ENCODE measurements at regions not wholly inside any gene's neighbourhood (a gene's known extent, or its start where the extent isn't known, plus 50 kb on each side); places are given as distances from the start of the nearest gene placed in this dataset.

DNA sequence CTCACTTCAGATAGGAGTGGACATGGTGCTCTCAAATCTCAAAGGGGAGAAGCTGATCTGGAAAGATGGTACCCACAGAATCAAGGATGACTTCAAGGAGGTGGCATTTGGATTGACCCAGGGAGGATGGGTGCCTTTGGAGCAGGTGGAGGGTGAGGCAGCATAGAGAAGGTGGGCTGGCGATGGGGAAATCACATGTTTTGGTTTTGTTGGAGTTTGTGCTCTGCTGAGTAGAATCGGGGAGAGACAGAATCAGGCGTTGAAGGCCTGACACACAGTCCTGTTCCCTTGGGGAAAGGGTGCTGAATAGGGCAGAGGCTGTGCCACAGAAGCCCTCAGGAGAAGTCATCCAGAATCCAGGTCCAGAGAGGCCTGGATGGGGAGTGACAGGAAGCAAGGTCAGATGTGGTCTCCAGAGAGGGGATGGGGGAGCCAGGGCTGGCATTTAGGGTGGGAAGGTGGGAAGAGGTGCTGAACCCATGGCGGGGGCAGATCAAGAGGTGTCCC, 291.1 kb downstream of the GLRX3 start:
- H3K4me1 ChIP-seq (ENCODE audit: control insufficient read depth in 1 of 2, extremely low read depth in 1 of 2, insufficient read depth in 2 of 2, low read length in 2 of 2) = no peaks in the 10 kb centered on the region
- WGBS (ENCODE audit: insufficient coverage) = 90% methylated on average over 3 of the region's 4 CpGs
- Mint-ChIP-seq H3K9me3 (peaks cover 0 to 7% (median 0%) of the 10 kb centered on the region in 3 donors), H3K27me3 (peaks cover 2 to 16% of the 10 kb centered on the region in 2 donors), H3K27ac (no peak overlapping the region), H3K36me3 (no peaks in the 10 kb centered on the region), H3K4me1 (no peaks in the 10 kb centered on the region), H3K4me3 (no peak overlapping the region)
- DNase-seq (no peak), ATAC-seq (replicated peaks in 1 of 4) (no peak)
- POLR2A ChIA-PET = no interaction called here
- CTCF ChIA-PET = no interaction called here
- no peak overlapping the region for H3K4me3 ChIP-seq (ENCODE audit: control insufficient read depth in 1 of 2, extremely low read depth in 1 of 2, low read length in 1 of 2)
- no peak overlapping the region for H3K27ac ChIP-seq (ENCODE audit: low read length)
- no peaks in the 10 kb centered on the region for H3K9me3 ChIP-seq
- H3K36me3 ChIP-seq (ENCODE audit: control insufficient read depth in 2 of 2, extremely low read depth in 1 of 2, insufficient read depth in 1 of 2, low read length in 1 of 2) = no peaks in the 10 kb centered on the region
- peaks cover 0 to 3% of the 10 kb centered on the region in 2 experiments for H3K27me3 ChIP-seq (replicated peaks in 1 of 2; ENCODE audit: control insufficient read depth in 2 of 2, extremely low read depth in 1 of 2, insufficient read depth in 2 of 2, low read length in 1 of 2)

GRCh38 chr10:130428936-130429335, 292.7 kb downstream of the GLRX3 start:
- Mint-ChIP-seq H3K9me3 (peaks cover 0 to 7% (median 0%) of the 10 kb centered on the region in 3 donors), H3K4me1 (no peaks in the 10 kb centered on the region), H3K4me3 (no peak overlapping the region), H3K36me3 (no peaks in the 10 kb centered on the region), H3K27me3 (peaks cover 0 to 3% of the 10 kb centered on the region in 2 donors), H3K27ac (no peak overlapping the region)
- CTCF ChIA-PET = no interaction called here
- no peaks in the 10 kb centered on the region for H3K9me3 ChIP-seq
- H3K27me3 ChIP-seq (replicated peaks in 1 of 2; ENCODE audit: control insufficient read depth in 2 of 2, extremely low read depth in 1 of 2, insufficient read depth in 2 of 2, low read length in 1 of 2) = no peaks in the 10 kb centered on the region
- DNase-seq (no peak), ATAC-seq (replicated peaks in 1 of 4) (no peak)
- no peak overlapping the region for H3K4me3 ChIP-seq (ENCODE audit: control insufficient read depth in 1 of 2, extremely low read depth in 1 of 2, low read length in 1 of 2)
- H3K27ac ChIP-seq (ENCODE audit: low read length) = no peak overlapping the region
- H3K4me1 ChIP-seq (ENCODE audit: control insufficient read depth in 1 of 2, extremely low read depth in 1 of 2, insufficient read depth in 2 of 2, low read length in 2 of 2) = no peaks in the 10 kb centered on the region
- WGBS (ENCODE audit: insufficient coverage) = 60% methylated on average over 1 of the region's 6 CpGs
- POLR2A ChIA-PET = no interaction called here
- no peaks in the 10 kb centered on the region for H3K36me3 ChIP-seq (ENCODE audit: control insufficient read depth in 2 of 2, extremely low read depth in 1 of 2, insufficient read depth in 1 of 2, low read length in 1 of 2)

DNA sequence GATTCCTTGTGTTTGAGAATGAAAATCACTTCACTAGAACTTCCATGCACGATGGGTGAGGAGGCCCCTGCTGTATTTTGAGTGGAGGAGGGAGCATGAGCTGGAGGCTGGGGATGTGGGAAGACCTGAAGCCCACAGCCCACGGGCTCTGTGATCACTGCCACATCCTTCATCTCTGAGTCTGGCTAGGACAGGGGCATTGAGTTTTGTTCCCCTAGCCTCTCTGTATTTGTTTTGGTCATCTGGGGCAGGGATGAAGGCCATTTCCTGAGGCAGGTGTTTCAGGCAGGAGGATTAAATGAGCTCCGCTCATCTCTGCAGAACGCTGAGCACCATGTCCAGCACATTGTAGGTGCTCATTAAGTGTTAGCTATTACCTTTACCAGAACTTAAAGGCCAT, 293.6 kb downstream of the GLRX3 start:
- ChIA-PET POLR2A (no interaction called here), CTCF (no interaction called here)
- no peak overlapping the region for H3K4me3 ChIP-seq (ENCODE audit: control insufficient read depth in 1 of 2, extremely low read depth in 1 of 2, low read length in 1 of 2)
- H3K9me3 ChIP-seq = no peaks in the 10 kb centered on the region
- WGBS (ENCODE audit: insufficient coverage) = 100% methylated on average over 2 of the region's 4 CpGs
- no peaks in the 10 kb centered on the region for H3K36me3 ChIP-seq (ENCODE audit: control insufficient read depth in 2 of 2, extremely low read depth in 1 of 2, insufficient read depth in 1 of 2, low read length in 1 of 2)
- H3K4me1 ChIP-seq (ENCODE audit: control insufficient read depth in 1 of 2, extremely low read depth in 1 of 2, insufficient read depth in 2 of 2, low read length in 2 of 2) = no peaks in the 10 kb centered on the region
- H3K27ac ChIP-seq (ENCODE audit: low read length) = no peak overlapping the region
- peaks cover 0 to 3% of the 10 kb centered on the region in 2 experiments for H3K27me3 ChIP-seq (replicated peaks in 1 of 2; ENCODE audit: control insufficient read depth in 2 of 2, extremely low read depth in 1 of 2, insufficient read depth in 2 of 2, low read length in 1 of 2)
- Mint-ChIP-seq H3K4me3 (no peak overlapping the region), H3K9me3 (peaks cover 0 to 7% (median 0%) of the 10 kb centered on the region in 3 donors), H3K4me1 (no peaks in the 10 kb centered on the region), H3K27ac (no peak overlapping the region), H3K36me3 (no peaks in the 10 kb centered on the region), H3K27me3 (peaks cover 0 to 3% of the 10 kb centered on the region in 2 donors)
- ATAC-seq (replicated peaks in 1 of 4) = no peak
- no peak for DNase-seq

DNA sequence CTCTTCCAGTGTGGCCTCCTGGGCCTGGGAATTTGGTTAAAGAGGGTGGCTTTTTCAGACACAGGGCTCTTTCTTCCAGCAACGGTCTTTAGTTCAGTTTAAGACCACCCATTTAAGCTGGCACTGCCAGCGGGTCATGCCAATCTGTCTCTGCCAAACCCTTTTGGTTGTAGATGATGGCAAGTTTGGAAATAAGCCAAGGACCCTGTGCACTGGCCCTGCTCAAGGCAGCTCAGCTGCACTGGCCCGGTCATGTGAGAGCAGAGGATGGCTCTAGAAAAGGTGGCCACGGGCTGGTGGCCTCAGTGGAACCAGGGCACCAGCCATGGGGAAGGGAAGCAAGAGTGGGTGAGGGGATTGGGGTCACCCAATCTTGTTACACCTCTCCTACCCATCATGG, 294.1 kb downstream of the GLRX3 start:
- peaks cover 0 to 7% (median 0%) of the 10 kb centered on the region in 3 donors for H3K9me3 Mint-ChIP-seq
- Histone ChIP-seq H3K4me3 (ENCODE audit: control insufficient read depth in 1 of 2, extremely low read depth in 1 of 2, low read length in 1 of 2) (no peak overlapping the region), H3K36me3 (ENCODE audit: control insufficient read depth in 2 of 2, extremely low read depth in 1 of 2, insufficient read depth in 1 of 2, low read length in 1 of 2) (no peaks in the 10 kb centered on the region), H3K27ac (ENCODE audit: low read length) (no peak overlapping the region), H3K4me1 (ENCODE audit: control insufficient read depth in 1 of 2, extremely low read depth in 1 of 2, insufficient read depth in 2 of 2, low read length in 2 of 2) (no peaks in the 10 kb centered on the region), H3K27me3 (replicated peaks in 1 of 2; ENCODE audit: control insufficient read depth in 2 of 2, extremely low read depth in 1 of 2, insufficient read depth in 2 of 2, low read length in 1 of 2) (peaks cover 0 to 3% of the 10 kb centered on the region in 2 experiments), H3K9me3 (no peaks in the 10 kb centered on the region)
- no peak for ATAC-seq (replicated peaks in 1 of 4)
- H3K4me3 Mint-ChIP-seq = no peak overlapping the region
- no peaks in the 10 kb centered on the region for H3K4me1 Mint-ChIP-seq
- no peak for DNase-seq
- H3K36me3 Mint-ChIP-seq = no peaks in the 10 kb centered on the region
- 67% methylated on average over 1 of the region's 4 CpGs for WGBS (ENCODE audit: insufficient coverage)
- ChIA-PET CTCF (interaction anchor here in 1 of 2 donors (0.7 kb wide), 1 partner anchor 27 kb away, joined by 3 read pairs; no protein-coding TSS in a partner anchor), POLR2A (no interaction called here)
- peaks cover 0 to 3% of the 10 kb centered on the region in 2 donors for H3K27me3 Mint-ChIP-seq
- H3K27ac Mint-ChIP-seq = no peak overlapping the region

GRCh38 chr10:130430852-130431704, 294.9 kb downstream of the GLRX3 start:
- H3K4me1 ChIP-seq (ENCODE audit: control insufficient read depth in 1 of 2, extremely low read depth in 1 of 2, insufficient read depth in 2 of 2, low read length in 2 of 2) = no peaks in the 10 kb centered on the region
- no peaks in the 10 kb centered on the region for H3K4me1 Mint-ChIP-seq
- H3K27ac Mint-ChIP-seq = no peak overlapping the region
- H3K9me3 Mint-ChIP-seq = peaks cover 0 to 7% (median 2%) of the 10 kb centered on the region in 3 donors
- H3K36me3 Mint-ChIP-seq = no peaks in the 10 kb centered on the region
- H3K27ac ChIP-seq (ENCODE audit: low read length) = no peak overlapping the region
- H3K9me3 ChIP-seq = no peaks in the 10 kb centered on the region
- DNase-seq = no peak
- peaks cover 0 to 3% of the 10 kb centered on the region in 2 donors for H3K27me3 Mint-ChIP-seq
- H3K27me3 ChIP-seq (replicated peaks in 1 of 2; ENCODE audit: control insufficient read depth in 2 of 2, extremely low read depth in 1 of 2, insufficient read depth in 2 of 2, low read length in 1 of 2) = peaks cover 0 to 3% of the 10 kb centered on the region in 2 experiments
- H3K4me3 ChIP-seq (ENCODE audit: control insufficient read depth in 1 of 2, extremely low read depth in 1 of 2, low read length in 1 of 2) = no peak overlapping the region
- no peak overlapping the region for H3K4me3 Mint-ChIP-seq
- ChIA-PET POLR2A (no interaction called here), CTCF (interaction anchor here in 1 of 2 donors (0.7 kb wide), 1 partner anchor 27 kb away, joined by 3 read pairs; no protein-coding TSS in a partner anchor)
- H3K36me3 ChIP-seq (ENCODE audit: control insufficient read depth in 2 of 2, extremely low read depth in 1 of 2, insufficient read depth in 1 of 2, low read length in 1 of 2) = no peaks in the 10 kb centered on the region
- no peak for ATAC-seq (replicated peaks in 1 of 4)
- WGBS (ENCODE audit: insufficient coverage) = 90% methylated on average over 14 of the region's 15 CpGs

- no peak for ATAC-seq (replicated peaks in 1 of 4)
- Mint-ChIP-seq H3K4me1 (no peaks in the 10 kb centered on the region), H3K4me3 (no peak overlapping the region), H3K27ac (no peak overlapping the region), H3K36me3 (no peaks in the 10 kb centered on the region), H3K9me3 (peaks cover 2 to 6% (median 2%) of the 10 kb centered on the region in 3 donors), H3K27me3 (no peaks in the 10 kb centered on the region)
- CTCF ChIA-PET = no interaction called here
- H3K4me3 ChIP-seq (ENCODE audit: control insufficient read depth in 1 of 2, extremely low read depth in 1 of 2, low read length in 1 of 2) = no peak overlapping the region
- WGBS (ENCODE audit: insufficient coverage) = 80% methylated on average over 6 of the region's 7 CpGs
- H3K4me1 ChIP-seq (ENCODE audit: control insufficient read depth in 1 of 2, extremely low read depth in 1 of 2, insufficient read depth in 2 of 2, low read length in 2 of 2) = no peaks in the 10 kb centered on the region
- no peaks in the 10 kb centered on the region for H3K36me3 ChIP-seq (ENCODE audit: control insufficient read depth in 2 of 2, extremely low read depth in 1 of 2, insufficient read depth in 1 of 2, low read length in 1 of 2)
- no peak for DNase-seq
- peaks cover 0 to 3% of the 10 kb centered on the region in 2 experiments for H3K27me3 ChIP-seq (replicated peaks in 1 of 2; ENCODE audit: control insufficient read depth in 2 of 2, extremely low read depth in 1 of 2, insufficient read depth in 2 of 2, low read length in 1 of 2)
- POLR2A ChIA-PET = interaction anchor here in 1 of 2 donors (0.6 kb wide), 1 partner anchor 56 kb away, joined by 3 read pairs; no protein-coding TSS in a partner anchor
- H3K27ac ChIP-seq (ENCODE audit: low read length) = no peak overlapping the region
- no peaks in the 10 kb centered on the region for H3K9me3 ChIP-seq
Observed at GRCh38 chr10:130432271-130432670, 296.1 kb downstream of the GLRX3 start.

Measured in T-cell (primary cell).